Ovary (tissue), 3 donors: ENCODE measurements at regions not wholly inside any gene's neighbourhood (a gene's known extent, or its start where the extent isn't known, plus 50 kb on each side); places are given as distances from the start of the nearest gene placed in this dataset.

Experiments
- POLR2A ChIP-seq: fragments of 450-650 bp; IDR thresholded peaks from one replicate; pipeline ENCODE4 v1.6.1; 2017; ENCODE audit warnings: antibody characterized with exemption, mild to moderate bottlenecking, moderate library complexity
- TF ChIP-seq, protein P1 (sequence below), 3 donors: fragments of 450-650 bp in 2 of 3; fragments of 200-600 bp in 1 of 3; IDR thresholded peaks; one replicate each; pipeline versions ENCODE4 v1.5.1 to v1.8.0; 2016 to 2022; ENCODE audit warnings: antibody characterized with exemption in 3 of 3, mild to moderate bottlenecking in 1 of 3
- donor health status: DM: no; HTN: no; CAD: no.

- TF ChIP-seq, protein P1, sequence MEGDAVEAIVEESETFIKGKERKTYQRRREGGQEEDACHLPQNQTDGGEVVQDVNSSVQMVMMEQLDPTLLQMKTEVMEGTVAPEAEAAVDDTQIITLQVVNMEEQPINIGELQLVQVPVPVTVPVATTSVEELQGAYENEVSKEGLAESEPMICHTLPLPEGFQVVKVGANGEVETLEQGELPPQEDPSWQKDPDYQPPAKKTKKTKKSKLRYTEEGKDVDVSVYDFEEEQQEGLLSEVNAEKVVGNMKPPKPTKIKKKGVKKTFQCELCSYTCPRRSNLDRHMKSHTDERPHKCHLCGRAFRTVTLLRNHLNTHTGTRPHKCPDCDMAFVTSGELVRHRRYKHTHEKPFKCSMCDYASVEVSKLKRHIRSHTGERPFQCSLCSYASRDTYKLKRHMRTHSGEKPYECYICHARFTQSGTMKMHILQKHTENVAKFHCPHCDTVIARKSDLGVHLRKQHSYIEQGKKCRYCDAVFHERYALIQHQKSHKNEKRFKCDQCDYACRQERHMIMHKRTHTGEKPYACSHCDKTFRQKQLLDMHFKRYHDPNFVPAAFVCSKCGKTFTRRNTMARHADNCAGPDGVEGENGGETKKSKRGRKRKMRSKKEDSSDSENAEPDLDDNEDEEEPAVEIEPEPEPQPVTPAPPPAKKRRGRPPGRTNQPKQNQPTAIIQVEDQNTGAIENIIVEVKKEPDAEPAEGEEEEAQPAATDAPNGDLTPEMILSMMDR (IDR thresholded peaks at IDR 0.05): no peak
- TF ChIP-seq POLR2A: no peak
Measured at GRCh38 chr16:5349101-5349500, 251.5 kb upstream of the EEF2KMT start.
